CD4-positive, alpha-beta T cell treated with Interleukin-2 at 100 ng/mL for 4 hours (primary cell): ENCODE measurements at regions not wholly inside any gene's neighbourhood (a gene's known extent, or its start where the extent isn't known, plus 50 kb on each side); places are given as distances from the start of the nearest gene placed in this dataset.
"Not testable (repeated sequence)": the region's sequence is repeated elsewhere in the genome, so short reads cannot be mapped to it uniquely, and the experiment has no call there.

Source experiments
- DNase-seq: peaks from one replicate; pipeline ENCODE4 v3.0.0-alpha.2; 2020; ENCODE audit warnings: low spot score

GRCh38 chr5:92003806-92004205 is 620.7 kb upstream of the ARRDC3 start:
- no peak for DNase-seq

GRCh38 chr5:92002721-92003274 is 619.7 kb upstream of the ARRDC3 start:
- no peak for DNase-seq

- DNase-seq = no peak
These were observed 615.7 kb upstream of the ARRDC3 start for GRCh38 chr5:91998774-91999173.

GRCh38 chr5:91983869-91984268 is 600.8 kb upstream of the ARRDC3 start:
- DNase-seq = no peak

- no peak for DNase-seq
These were observed 595.2 kb upstream of the ARRDC3 start for GRCh38 chr5:91978221-91978882.

- no peak for DNase-seq
These were observed 594.5 kb upstream of the ARRDC3 start for GRCh38 chr5:91977579-91977978.

- no peak for DNase-seq
These were observed 593.3 kb upstream of the ARRDC3 start for GRCh38 chr5:91976451-91976850.

GRCh38 chr5:91963166-91963565 is 580.0 kb upstream of the ARRDC3 start:
- DNase-seq = no peak

- no peak for DNase-seq
These were observed 574.5 kb upstream of the ARRDC3 start for GRCh38 chr5:91957666-91958065.

GRCh38 chr5:91956738-91957137 is 573.6 kb upstream of the ARRDC3 start:
- DNase-seq = no peak

GRCh38 chr5:91955610-91956009 is 572.5 kb upstream of the ARRDC3 start:
- no peak for DNase-seq

- DNase-seq = no peak
These were observed 571.0 kb upstream of the ARRDC3 start for GRCh38 chr5:91954136-91954535.

- DNase-seq = no peak
These were observed 567.2 kb upstream of the ARRDC3 start for GRCh38 chr5:91950328-91950727.

GRCh38 chr5:91946870-91947269 is 563.8 kb upstream of the ARRDC3 start:
- DNase-seq = no peak

GRCh38 chr5:91941588-91941987 is 558.5 kb upstream of the ARRDC3 start:
- no peak for DNase-seq

GRCh38 chr5:91938441-91938840 is 555.3 kb upstream of the ARRDC3 start:
- DNase-seq = no peak

- no peak for DNase-seq
These were observed 554.0 kb upstream of the ARRDC3 start for GRCh38 chr5:91937121-91937520.

GRCh38 chr5:91929522-91929817 is 546.4 kb upstream of the ARRDC3 start:
- no peak for DNase-seq

- no peak for DNase-seq
These were observed 545.8 kb upstream of the ARRDC3 start for GRCh38 chr5:91928754-91929521.

GRCh38 chr5:91927439-91927838 is 544.3 kb upstream of the ARRDC3 start:
- DNase-seq = no peak

- no peak for DNase-seq
These were observed 542.1 kb upstream of the ARRDC3 start for GRCh38 chr5:91925249-91925648.

- not testable (repeated sequence) for DNase-seq
These were observed 534.1 kb upstream of the ARRDC3 start for GRCh38 chr5:91917037-91917814.

- no peak for DNase-seq
These were observed 527.5 kb upstream of the ARRDC3 start for GRCh38 chr5:91910655-91911054.
